Choroid plexus epithelial cell (primary cell): ENCODE measurements at regions not wholly inside any gene's neighbourhood (a gene's known extent, or its start where the extent isn't known, plus 50 kb on each side); places are given as distances from the start of the nearest gene placed in this dataset.

Experiments
- DNase-seq: peaks from one replicate; pipeline ENCODE4 v3.0.0-alpha.2; 2010; ENCODE audit warnings: low read depth
- H3K4me3 ChIP-seq: 2 replicates; pipeline ENCODE4 v1.5.1; 2011; ENCODE audit warnings: low read depth, mild to moderate bottlenecking, control low read depth, low read length, moderate library complexity
- CTCF ChIP-seq: conservative IDR thresholded peaks from 2 replicates; pipeline ENCODE4 v1.5.1; 2011; ENCODE audit warnings: low read depth, mild to moderate bottlenecking, control low read depth, inconsistent platforms, low read length, moderate library complexity

- no peak for TF ChIP-seq CTCF
- no peak for DNase-seq
- no peak overlapping the region for H3K4me3 ChIP-seq
Measured at GRCh38 chr5:168163966-168164365, 127.5 kb upstream of the WWC1 start.

- no peak for TF ChIP-seq CTCF
- H3K4me3 ChIP-seq, result no peak overlapping the region
- DNase-seq, result no peak
Measured at GRCh38 chr5:168165221-168165914, 126.1 kb upstream of the WWC1 start.

- no peak for DNase-seq
- TF ChIP-seq CTCF, result no peak
- no peak overlapping the region for H3K4me3 ChIP-seq
Measured at GRCh38 chr5:168165977-168166376, 125.5 kb upstream of the WWC1 start.

- no peak for DNase-seq
- no peak for TF ChIP-seq CTCF
Measured at GRCh38 chr5:168167338-168167737, 124.1 kb upstream of the WWC1 start.

GRCh38 chr5:168168978-168169698, 122.3 kb upstream of the WWC1 start:
- no peak overlapping the region for H3K4me3 ChIP-seq
- no peak for TF ChIP-seq CTCF
- no peak for DNase-seq

More at GRCh38 chr5:168167338-168167737, 124.1 kb upstream of the WWC1 start:
- H3K4me3 ChIP-seq, result no peak overlapping the region

GRCh38 chr5:168169791-168170190, 121.7 kb upstream of the WWC1 start:
- DNase-seq, result no peak

More at GRCh38 chr5:168169791-168170190, 121.7 kb upstream of the WWC1 start:
- H3K4me3 ChIP-seq, result no peak overlapping the region
- TF ChIP-seq CTCF, result no peak
